ENCODE measurements at regions not wholly inside any gene's neighbourhood (a gene's known extent, or its start where the extent isn't known, plus 50 kb on each side); places are given as distances from the start of the nearest gene placed in this dataset.

- no peak for DNase-seq
These were observed 814.1 kb upstream of the SALL3 start for GRCh38 chr18:78165525-78165924.

- no peak for DNase-seq
These were observed 811.1 kb upstream of the SALL3 start for GRCh38 chr18:78168526-78168925.

- DNase-seq, result no peak
These were observed 810.3 kb upstream of the SALL3 start for GRCh38 chr18:78169174-78169864.

DNA sequence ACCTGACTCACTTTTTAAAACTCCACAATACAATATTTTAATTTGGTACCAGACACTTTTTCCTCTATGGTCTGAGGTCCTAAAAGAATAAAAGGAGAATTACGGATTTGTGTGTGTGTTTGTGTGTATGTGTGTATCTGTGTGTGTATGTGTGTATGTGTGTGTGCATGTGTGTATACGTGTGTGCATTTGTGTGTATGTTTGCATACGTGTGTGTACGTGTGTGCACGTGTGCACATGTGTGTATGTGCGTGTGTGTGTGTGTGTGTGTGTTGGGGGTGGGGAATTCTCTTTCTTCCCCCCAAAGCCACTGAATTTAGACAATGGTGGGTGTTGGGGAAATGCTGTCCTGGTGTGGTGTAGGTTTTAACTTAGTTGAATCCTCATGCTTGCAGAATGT is 807.7 kb upstream of the SALL3 start:
- no peak for DNase-seq

DNA sequence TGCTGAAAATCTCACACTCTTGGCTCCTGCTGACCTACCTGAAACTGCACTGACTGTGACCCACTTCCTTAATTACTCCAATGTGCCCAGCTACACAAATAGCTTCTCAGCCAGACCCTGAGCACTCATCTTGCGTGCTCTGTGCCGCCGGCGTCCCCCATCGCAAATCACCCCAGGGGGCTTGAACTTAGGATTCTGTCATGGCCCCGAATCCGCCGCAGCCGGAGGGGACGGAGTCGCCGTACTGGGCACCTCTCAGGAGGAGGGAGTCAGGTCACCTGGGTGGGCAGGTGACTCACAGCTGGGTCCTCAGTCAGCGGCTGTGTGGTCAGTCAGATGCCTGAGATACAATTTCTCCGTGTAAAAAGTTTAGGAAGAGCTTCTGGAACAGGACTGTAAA is 804.9 kb upstream of the SALL3 start:
- no peak for DNase-seq

- DNase-seq, result no peak
These were observed 800.8 kb upstream of the SALL3 start for GRCh38 chr18:78178812-78179211.

DNA sequence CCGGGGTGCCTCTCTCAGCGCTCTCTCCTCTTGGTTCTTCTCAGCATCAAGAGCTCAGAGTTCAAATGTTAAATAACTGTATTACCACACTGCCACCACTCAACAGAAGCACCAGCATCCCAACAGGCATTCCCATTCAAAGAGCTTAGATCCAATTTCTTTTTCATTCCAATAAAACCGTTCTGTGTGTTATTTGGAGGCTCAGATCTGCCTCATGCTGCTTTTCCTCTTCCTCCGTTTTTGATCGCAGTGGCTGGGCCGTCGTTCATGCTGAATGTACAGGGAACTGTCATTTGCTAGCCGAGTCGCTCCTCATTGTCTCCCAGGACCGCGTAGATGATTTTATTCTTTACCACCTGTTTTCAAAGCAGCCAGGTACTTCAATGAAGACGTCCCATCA is 798.9 kb upstream of the SALL3 start:
- no peak for DNase-seq

DNA sequence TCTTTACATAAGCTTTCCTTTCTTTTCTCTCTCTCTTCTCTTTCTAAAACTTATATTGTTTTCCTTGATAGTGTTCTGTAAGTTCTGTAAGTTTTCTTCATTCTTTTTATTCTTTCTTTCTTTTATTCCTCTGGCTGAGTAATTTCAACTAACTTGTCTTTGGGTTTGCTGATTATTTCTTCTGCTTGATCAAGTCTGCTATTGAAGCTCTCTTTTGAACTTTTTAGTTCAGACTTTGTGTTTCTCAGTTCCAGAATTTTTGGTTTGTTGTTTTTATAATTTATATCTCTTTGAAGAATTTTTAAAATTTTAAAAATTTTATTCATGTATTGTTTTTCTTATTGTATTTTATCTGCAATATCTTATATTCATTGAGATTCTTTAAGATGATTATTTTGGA is 795.8 kb upstream of the SALL3 start:
- DNase-seq, result no peak

- DNase-seq, result no peak
These were observed 788.3 kb upstream of the SALL3 start for GRCh38 chr18:78191276-78191675.

- DNase-seq, result no peak
These were observed 787.6 kb upstream of the SALL3 start for GRCh38 chr18:78192054-78192453.

DNA sequence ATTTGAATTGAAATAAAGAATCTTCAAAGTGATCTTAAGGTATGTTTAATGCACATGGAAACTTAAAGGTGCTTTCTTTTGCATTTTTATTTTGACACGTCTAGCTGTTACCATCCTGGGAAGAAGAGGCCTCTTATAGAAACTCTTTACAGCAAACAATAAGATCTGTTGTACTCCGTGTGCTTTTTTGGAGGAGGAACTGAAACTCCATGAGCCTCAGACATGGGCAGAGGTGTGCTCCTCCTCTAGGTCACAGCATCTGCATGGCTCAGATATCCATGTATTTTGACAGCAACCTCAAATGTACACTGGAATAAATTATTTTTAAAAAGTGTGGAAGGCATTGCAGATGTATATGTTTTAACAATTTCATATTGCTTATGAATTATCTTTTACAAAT is 783.3 kb upstream of the SALL3 start:
- no peak for DNase-seq

DNA sequence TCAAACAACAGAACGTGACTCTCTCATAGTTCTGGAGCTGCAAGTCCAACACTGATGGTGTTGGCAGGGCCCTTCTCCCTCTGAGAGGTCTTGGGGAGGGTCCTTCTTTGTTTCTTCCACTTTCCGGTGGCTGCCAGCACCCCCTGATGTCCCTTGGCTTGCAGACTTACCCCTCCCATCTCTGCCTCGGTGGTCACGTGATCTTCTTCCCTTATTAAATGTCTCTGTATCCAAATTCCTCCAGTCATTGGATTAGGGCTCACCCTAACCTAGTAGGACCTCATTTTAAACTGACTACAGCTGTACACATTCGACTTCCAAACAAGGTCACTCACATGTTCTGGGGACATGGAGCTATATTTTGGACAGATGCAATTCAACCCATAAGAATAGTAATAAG is 780.6 kb upstream of the SALL3 start:
- no peak for DNase-seq

- no peak for DNase-seq
These were observed 780.0 kb upstream of the SALL3 start for GRCh38 chr18:78199611-78200010.

- DNase-seq, result no peak
These were observed 771.7 kb upstream of the SALL3 start for GRCh38 chr18:78207942-78208341.

DNA sequence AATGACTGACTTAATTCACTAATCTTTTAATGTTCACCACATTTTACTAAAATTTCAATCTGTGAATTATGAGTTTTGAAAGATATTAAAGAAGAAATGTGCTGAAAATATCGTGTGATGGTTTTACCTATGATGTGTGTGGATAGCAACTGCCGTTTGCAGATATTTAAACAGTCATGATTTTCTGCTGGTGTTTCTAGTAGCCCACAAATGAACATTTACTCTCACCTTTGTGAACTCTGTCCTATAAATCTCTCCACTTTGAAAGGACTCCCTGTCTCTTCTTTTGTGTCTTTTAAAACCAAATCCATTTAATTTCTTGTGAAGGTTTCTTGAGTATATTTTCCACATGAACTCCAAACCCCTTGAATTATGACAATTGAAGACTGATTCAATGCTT is 771.2 kb upstream of the SALL3 start:
- no peak for DNase-seq

DNA sequence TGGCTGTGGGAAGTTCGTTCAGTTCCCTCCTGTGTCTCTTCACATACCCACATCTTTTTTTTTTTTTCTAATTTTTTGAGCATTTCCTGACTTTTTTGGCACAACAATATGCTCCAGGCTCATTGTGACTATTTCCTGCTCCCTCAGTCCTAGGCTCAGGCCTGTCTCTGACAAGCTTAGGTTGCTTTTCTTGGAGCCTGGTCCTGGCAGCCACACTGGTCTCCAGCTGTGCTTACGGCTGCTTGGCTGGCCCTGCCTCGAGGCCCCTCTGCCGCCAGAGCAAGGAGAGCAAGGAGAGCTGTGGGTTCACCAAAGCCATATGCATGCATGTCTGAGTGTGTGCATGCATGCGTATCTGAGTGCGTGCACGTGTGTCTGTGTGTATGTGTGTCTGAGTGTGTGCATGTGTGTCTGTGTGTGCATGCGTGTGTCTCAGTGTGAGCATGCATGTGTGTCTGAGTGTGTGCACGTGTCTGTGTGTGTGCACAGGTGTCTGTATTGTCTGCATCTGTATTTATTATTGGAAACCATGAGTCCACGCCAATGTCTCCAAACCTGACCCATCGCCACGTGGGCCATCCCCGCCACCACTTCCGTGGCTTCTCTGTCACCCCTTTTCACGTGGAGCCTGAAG is 766.1 kb upstream of the SALL3 start:
- no peak for DNase-seq

DNA sequence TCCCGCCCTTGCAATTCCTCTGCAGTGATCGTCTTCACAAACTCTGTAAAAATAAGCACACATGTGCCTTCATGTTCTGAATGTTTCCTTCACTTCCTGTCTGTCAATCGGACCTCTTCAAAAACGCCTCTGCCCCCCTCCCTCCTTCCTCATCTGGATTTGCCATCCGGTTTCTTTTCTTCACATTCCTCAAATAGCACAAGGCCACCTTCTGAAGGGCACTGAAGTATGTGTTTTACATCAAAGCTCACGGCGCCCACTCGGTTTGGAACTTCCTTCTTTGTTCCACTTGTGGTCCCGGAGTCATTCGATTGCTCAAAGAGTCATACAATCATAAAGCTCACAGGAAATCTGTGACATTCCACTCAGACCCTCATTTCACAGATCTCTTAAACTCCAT is 758.1 kb upstream of the SALL3 start:
- no peak for DNase-seq

- no peak for DNase-seq
These were observed 750.6 kb upstream of the SALL3 start for GRCh38 chr18:78228974-78229373.

DNA sequence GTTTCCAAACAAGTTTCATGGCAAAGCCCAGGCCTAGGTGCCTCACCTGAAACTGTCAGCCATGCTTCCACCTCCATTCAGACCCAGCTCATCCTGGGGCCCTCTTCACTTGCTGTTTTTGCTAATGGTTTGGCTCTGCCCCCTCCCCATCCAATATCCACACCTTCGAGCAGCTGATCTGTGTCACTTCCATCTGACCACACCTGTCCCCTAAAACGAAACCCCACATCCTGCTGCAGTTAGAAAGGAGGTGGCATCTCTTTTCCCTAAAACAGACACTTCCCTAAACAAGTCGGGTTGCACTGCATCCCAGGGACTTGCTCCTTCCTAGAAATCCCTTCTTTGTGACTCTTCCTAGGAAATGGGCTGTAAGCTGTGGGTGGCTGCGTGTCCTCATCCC is 748.7 kb upstream of the SALL3 start:
- DNase-seq, result no peak

DNA sequence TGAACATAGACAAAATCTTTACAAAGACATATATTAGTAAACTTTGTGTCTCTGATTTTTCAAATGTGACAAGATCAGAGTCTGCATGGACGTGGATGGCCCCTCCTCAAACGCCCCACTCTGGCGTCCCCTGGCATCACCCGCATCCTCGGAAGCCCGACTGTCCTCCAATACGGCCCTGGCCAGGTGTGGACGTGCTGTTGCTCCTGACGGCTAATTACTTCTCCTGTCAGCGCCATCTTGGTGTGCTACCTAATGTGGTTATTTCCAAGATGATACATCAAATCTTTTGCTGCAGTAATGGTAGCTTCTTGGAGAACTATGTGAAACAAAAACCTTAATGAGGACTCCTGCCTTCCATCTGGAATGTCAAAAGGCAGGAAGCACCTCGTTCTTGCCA is 747.4 kb upstream of the SALL3 start:
- DNase-seq, result no peak

- DNase-seq, result no peak
These were observed 741.8 kb upstream of the SALL3 start for GRCh38 chr18:78237864-78238263.

GRCh38 chr18:78238404-78239089 is 741.1 kb upstream of the SALL3 start:
- DNase-seq, result no peak

DNA sequence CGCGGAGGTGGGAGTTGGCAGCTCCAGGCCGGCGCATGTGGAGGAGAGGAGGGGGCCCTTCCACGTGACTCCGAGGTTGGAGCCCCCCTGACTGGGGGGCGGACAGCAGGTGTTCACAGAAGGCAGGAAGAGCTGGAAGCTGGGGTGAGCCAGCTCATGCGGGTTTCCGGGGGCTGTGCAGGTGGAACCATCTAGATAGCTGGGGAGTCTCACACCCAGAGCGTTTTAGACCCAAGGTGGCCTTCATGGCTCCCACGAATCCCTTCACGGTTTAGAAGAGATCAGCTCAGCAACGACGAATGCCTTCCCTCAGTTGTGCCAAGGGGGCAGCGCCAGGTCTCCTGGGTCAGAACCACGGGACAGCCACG is 740.5 kb upstream of the SALL3 start:
- DNase-seq, result no peak

DNA sequence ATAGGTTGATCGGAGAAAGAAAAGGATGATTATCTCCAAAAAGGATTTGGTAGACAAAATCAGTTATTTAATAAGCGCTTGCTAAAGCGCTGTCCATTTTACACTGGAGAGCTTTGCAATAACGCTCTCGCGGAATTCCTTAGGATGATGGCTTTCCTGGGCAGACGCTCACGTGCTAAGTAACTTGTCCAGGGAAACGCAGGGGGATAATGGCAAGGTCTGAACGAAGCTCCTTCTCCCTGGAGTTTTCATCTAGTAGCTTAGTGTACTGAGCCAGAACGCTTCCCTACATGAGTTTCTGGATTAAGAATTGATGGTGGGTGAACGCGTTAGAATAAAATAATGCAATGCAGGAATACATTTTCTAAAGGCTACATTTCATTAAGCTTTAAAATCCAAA is 739.5 kb upstream of the SALL3 start:
- no peak for DNase-seq

All from bone marrow (tissue), 2 donors.